GM12878 (cell line): ENCODE measurements at regions not wholly inside any gene's neighbourhood (a gene's known extent, or its start where the extent isn't known, plus 50 kb on each side); places are given as distances from the start of the nearest gene placed in this dataset.

Experiments used
- ATAC-seq: fragments of 200-7000 bp; cut with Tn5 transposase; 3 replicates; pipeline ENCODE4 v1.9.1; 2020; ENCODE audit warnings: mild to moderate bottlenecking, moderate library complexity
- BruUV-seq: library from RNA; stranded (reverse); fragments of 400-500 nt; replicated peaks from 2 replicates; lab custom pipeline; 2021; lab: Mats Ljungman, UMichigan
- CTCF ChIA-PET: fragments of 300-600 bp; sonication (Branson Sonifier 250); formaldehyde crosslinking; extraction: SDS; loops from one replicate; lab custom pipeline; 2021; ENCODE audit warnings: inconsistent platforms; lab: Yijun Ruan, JAX
- POLR2A ChIA-PET: fragments of 350-600 bp; formaldehyde crosslinking; extraction: SDS; loops from one replicate; lab custom pipeline; 2021; ENCODE audit warnings: inconsistent platforms; lab: Charles Lee
- RAD21 ChIA-PET: fragments of 300-600 bp; sonication (Branson Sonifier 250); formaldehyde crosslinking; loops from one replicate; lab custom pipeline; 2023; ENCODE audit warnings: antibody characterized with exemption; ENCODE audit not compliant: unreplicated experiment; lab: Charles Lee
- SMC1A ChIA-PET: fragments of 300-600 bp; sonication (Branson Sonifier 250); formaldehyde crosslinking; loops from one replicate; lab custom pipeline; 2023; ENCODE audit not compliant: unreplicated experiment, uncharacterized antibody; lab: Charles Lee
- DNase-seq: peaks from one replicate; pipeline ENCODE4 v3.0.0-alpha.2; 2011; ENCODE audit warnings: low read depth, low spot score
- FAIRE-seq: peaks from 3 replicates; lab custom pipeline; 2011; peaks lifted over from hg19 to GRCh38; lab: Jason Lieb, UNC
- H2AFZ ChIP-seq: 2 replicates; pipeline ENCODE4 v1.6.0; 2011; ENCODE audit warnings: low read depth, low read length, control low read depth; ENCODE audit not compliant: control insufficient read depth
- H3K27ac ChIP-seq: 2 replicates; pipeline ENCODE4 v1.5.1; 2011; ENCODE audit warnings: control low read depth; ENCODE audit not compliant: control insufficient read depth, insufficient read depth
- H3K27me3 ChIP-seq, 2 experiments: replicated peaks in 1 of 2; 2 replicates each; pipeline versions ENCODE4 v1.6.0 to v1.6.1; 2011; ENCODE audit warnings: low read length in 1 of 2; ENCODE audit not compliant: control insufficient read depth in 2 of 2, insufficient read depth in 2 of 2
- H3K36me3 ChIP-seq, 2 experiments: 2 replicates each; pipeline ENCODE4 v1.5.1; 2011; ENCODE audit warnings: low read length in 1 of 2; ENCODE audit not compliant: control insufficient read depth in 2 of 2, insufficient read depth in 2 of 2
- H3K4me1 ChIP-seq: 2 replicates; pipeline ENCODE4 v1.6.1; 2011; ENCODE audit warnings: mild to moderate bottlenecking, low read length, moderate library complexity, mixed read lengths; ENCODE audit not compliant: control insufficient read depth, insufficient read depth
- H3K4me2 ChIP-seq: 2 replicates; pipeline ENCODE4 v1.6.0; 2011; ENCODE audit warnings: control low read depth; ENCODE audit not compliant: control insufficient read depth, insufficient read depth
- H3K4me3 ChIP-seq: fragments of 200-600 bp; sonication (generic); 2 replicates; pipeline ENCODE4 v1.5.1; 2016
- H3K79me2 ChIP-seq: 2 replicates; pipeline ENCODE4 v1.6.0; 2011; ENCODE audit warnings: low read length; ENCODE audit not compliant: control insufficient read depth, insufficient read depth
- H3K9ac ChIP-seq: 2 replicates; pipeline ENCODE4 v1.8.0; 2011; ENCODE audit warnings: low read length, control low read depth, mixed read lengths; ENCODE audit not compliant: control insufficient read depth, insufficient read depth
- H3K9me3 ChIP-seq: replicated peaks from 3 replicates; pipeline ENCODE4 v1.5.1; 2011; ENCODE audit warnings: mild to moderate bottlenecking, low read length; ENCODE audit not compliant: control insufficient read depth, insufficient read depth
- H4K20me1 ChIP-seq: 2 replicates; pipeline ENCODE4 v1.6.0; 2011; ENCODE audit not compliant: control insufficient read depth, insufficient read depth
- DPF2 ChIP-seq: fragments of 450-650 bp; IDR thresholded peaks from 2 replicates; pipeline ENCODE4 v1.6.1; 2017; ENCODE audit warnings: mild to moderate bottlenecking
- E2F8 ChIP-seq: fragments of 450-650 bp; IDR thresholded peaks from 2 replicates; pipeline ENCODE4 v1.6.1; 2018; ENCODE audit warnings: mild to moderate bottlenecking, low read depth, moderate library complexity; ENCODE audit not compliant: partially characterized antibody
- EP300 ChIP-seq, 2 experiments: fragments of 150-350 bp in 1 of 2; IDR thresholded peaks; 2 replicates each; pipeline ENCODE4 v1.6.1; 2011 to 2012; ENCODE audit warnings: low read depth in 2 of 2, low read length in 2 of 2, borderline replicate concordance in 1 of 2, improper control_type of control experiment in 1 of 2, inconsistent platforms in 1 of 2; ENCODE audit not compliant: control insufficient read depth in 1 of 2
- NKRF ChIP-seq: fragments of 450-650 bp; conservative IDR thresholded peaks from 2 replicates; pipeline ENCODE4 v1.6.1; 2017; ENCODE audit warnings: mild to moderate bottlenecking, moderate library complexity
- SREBF2 ChIP-seq: IDR thresholded peaks from 2 replicates; pipeline ENCODE4 v1.6.1; 2012; ENCODE audit warnings: mild to moderate bottlenecking, low read length
- STAT1 ChIP-seq: fragments of 450-650 bp; conservative IDR thresholded peaks from 2 replicates; pipeline ENCODE4 v1.6.1; 2014; ENCODE audit warnings: antibody characterized with exemption, mild to moderate bottlenecking
- USF1 ChIP-seq: IDR thresholded peaks from 2 replicates; pipeline ENCODE4 v1.6.1; 2011; ENCODE audit warnings: borderline replicate concordance, low read depth, mild to moderate bottlenecking, moderate library complexity, mixed read lengths, low read length; ENCODE audit not compliant: insufficient read depth; ENCODE audit errors: extremely low read length
- ZBTB4 ChIP-seq: fragments of 450-650 bp; formaldehyde crosslinking; IDR thresholded peaks from 2 replicates; pipeline ENCODE4 v1.4.0; 2022; ENCODE audit warnings: mild to moderate bottlenecking, moderate library complexity
- ZNF207 ChIP-seq: fragments of 450-650 bp; IDR thresholded peaks from 2 replicates; pipeline ENCODE4 v1.6.1; 2014; ENCODE audit warnings: antibody characterized with exemption, mild to moderate bottlenecking, borderline replicate concordance
- ZZZ3 ChIP-seq: IDR thresholded peaks from 2 replicates; pipeline ENCODE4 v1.6.1; 2011; ENCODE audit warnings: low read depth; ENCODE audit not compliant: control insufficient read depth, insufficient read length
- WGBS: methylation state at CpG from one replicate; pipeline ENCODE4 v1.1.6; 2016; ENCODE audit warnings: low lambda C conversion rate; ENCODE audit not compliant: insufficient replicate concordance, insufficient coverage; ENCODE audit errors: missing lambda C conversion rate; 5-methylcytosine and 5-hydroxymethylcytosine counted together
- in situ Hi-C: fragments of 300-500 bp; cut with MboI; formaldehyde crosslinking; loops from 9 replicates; pipeline ENCODE4 v1.14.3; 2018; ENCODE audit warnings: mixed read lengths
- intact Hi-C: fragments of 100-400 bp; cut with micrococcal nuclease; formaldehyde crosslinking; loops from one replicate; pipeline ENCODE4 v1.14.2; 2022; ENCODE audit not compliant: unreplicated experiment

- Histone ChIP-seq H2AFZ (no peak overlapping the region), H3K9me3 (no peaks in the 10 kb centered on the region; the same call in 1 of the 3 replicates), H3K9ac (no peak overlapping the region), H3K27me3 (no peaks in the 10 kb centered on the region), H3K36me3 (no peaks in the 10 kb centered on the region), H3K4me1 (no peaks in the 10 kb centered on the region), H4K20me1 (no peaks in the 10 kb centered on the region), H3K4me2 (no peak overlapping the region), H3K79me2 (no peaks in the 10 kb centered on the region), H3K27ac (no peak overlapping the region), H3K4me3 (no peak overlapping the region)
- BruUV-seq = no TSS peak
- ChIA-PET POLR2A (interaction anchor here (1.1 kb wide), 1 partner anchor 32 kb away, joined by 3 read pairs; no protein-coding TSS in a partner anchor), SMC1A (interaction anchor here (0.7 kb wide), 1 partner anchor 465 kb away, joined by 3 read pairs; no protein-coding TSS in a partner anchor), CTCF (interaction anchor here (0.6 to 1.1 kb wide), 2 partner anchors 19 to 30 kb away, joined by 3 read pairs; no protein-coding TSS in a partner anchor), RAD21 (interaction anchor here (1.2 kb wide), 1 partner anchor 14 kb away, joined by 3 read pairs; no protein-coding TSS in a partner anchor)
- ATAC-seq (no peak), FAIRE-seq (no peak), DNase-seq (no peak)
- in situ Hi-C loops = no loop called here
- intact Hi-C loops = no loop called here
- WGBS = 92% methylated on average over 4 of the region's 4 CpGs
- TF ChIP-seq ZNF207 = no peak
- TF ChIP-seq DPF2 = no peak
- no peak for TF ChIP-seq USF1
- TF ChIP-seq ZZZ3 = no peak
- no peak for TF ChIP-seq STAT1
- no peak for TF ChIP-seq EP300 (IDR thresholded peaks at IDR 0.05; ENCODE audit: borderline replicate concordance in 1 of 2, control insufficient read depth in 1 of 2, low read depth in 2 of 2, low read length in 2 of 2)
- TF ChIP-seq ZBTB4 (CRISPR knock-in tag) = no peak
- no peak for TF ChIP-seq E2F8
- TF ChIP-seq SREBF2 = no peak
- no peak for TF ChIP-seq NKRF
Measured at GRCh38 chr3:106288781-106289180, 420.0 kb upstream of the CBLB start.
